ENCODE measurements at regions not wholly inside any gene's neighbourhood (a gene's known extent, or its start where the extent isn't known, plus 50 kb on each side); places are given as distances from the start of the nearest gene placed in this dataset.

DNA sequence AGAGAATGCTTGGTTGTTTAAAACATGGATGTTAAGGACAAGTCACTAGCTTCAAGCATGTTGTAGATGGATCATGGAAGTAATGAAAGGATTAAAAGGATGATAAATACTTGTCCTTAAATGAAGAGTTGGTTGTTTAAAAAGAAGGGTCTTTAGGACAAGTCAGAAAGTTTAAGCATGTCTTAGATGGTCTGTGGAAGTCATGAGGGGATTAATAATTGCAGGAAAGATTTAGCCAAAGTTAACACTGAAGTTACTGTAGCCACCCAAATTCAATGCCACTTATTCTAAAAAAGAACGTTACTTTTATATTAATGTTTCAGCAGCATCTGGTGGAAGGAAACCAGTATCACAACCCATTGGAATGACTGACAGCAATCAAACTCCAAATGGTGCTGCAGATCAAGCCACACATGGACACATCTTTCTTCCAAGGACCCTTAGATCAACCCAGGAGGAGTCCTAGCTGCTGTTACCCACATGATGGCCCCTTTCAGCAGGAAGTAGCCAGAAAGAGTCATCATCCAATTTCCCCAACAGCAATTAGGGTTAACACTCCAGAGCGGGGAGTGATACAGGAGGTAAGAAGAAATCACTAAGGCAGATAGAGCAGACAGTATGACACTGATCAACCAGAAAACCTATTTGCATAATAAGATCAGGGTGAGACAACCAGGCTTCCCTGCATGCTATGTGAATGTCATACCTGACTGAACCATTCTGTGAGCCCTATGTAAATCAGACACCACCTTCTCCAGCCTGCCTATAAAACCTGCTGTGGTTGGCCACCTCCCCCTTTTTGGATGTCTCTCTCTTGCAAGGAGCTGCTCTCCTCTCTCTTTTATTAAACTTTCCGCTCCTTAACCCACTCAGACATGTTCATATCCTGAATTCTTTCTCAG, 88.4 kb upstream of the GNAZ start:
- DNase-seq = no peak
- no peaks in the 10 kb centered on the region for H3K27me3 ChIP-seq
- H3K4me1 ChIP-seq = no peaks in the 10 kb centered on the region
- no peak overlapping the region for H3K4me3 ChIP-seq
- H3K36me3 ChIP-seq = no peaks in the 10 kb centered on the region
- peaks cover 3 to 21% (median 6%) of the 10 kb centered on the region in 4 donors for H3K9me3 ChIP-seq
- 82 to 83% methylated on average over 3 of the region's 3 CpGs for WGBS, 2 donors
- TF ChIP-seq POLR2AphosphoS5 (IDR thresholded peaks at IDR 0.05) (no peak), EP300 (IDR thresholded peaks at IDR 0.05) (no peak), POLR2A (IDR thresholded peaks at IDR 0.05) (no peak)
- TF ChIP-seq, protein P1, sequence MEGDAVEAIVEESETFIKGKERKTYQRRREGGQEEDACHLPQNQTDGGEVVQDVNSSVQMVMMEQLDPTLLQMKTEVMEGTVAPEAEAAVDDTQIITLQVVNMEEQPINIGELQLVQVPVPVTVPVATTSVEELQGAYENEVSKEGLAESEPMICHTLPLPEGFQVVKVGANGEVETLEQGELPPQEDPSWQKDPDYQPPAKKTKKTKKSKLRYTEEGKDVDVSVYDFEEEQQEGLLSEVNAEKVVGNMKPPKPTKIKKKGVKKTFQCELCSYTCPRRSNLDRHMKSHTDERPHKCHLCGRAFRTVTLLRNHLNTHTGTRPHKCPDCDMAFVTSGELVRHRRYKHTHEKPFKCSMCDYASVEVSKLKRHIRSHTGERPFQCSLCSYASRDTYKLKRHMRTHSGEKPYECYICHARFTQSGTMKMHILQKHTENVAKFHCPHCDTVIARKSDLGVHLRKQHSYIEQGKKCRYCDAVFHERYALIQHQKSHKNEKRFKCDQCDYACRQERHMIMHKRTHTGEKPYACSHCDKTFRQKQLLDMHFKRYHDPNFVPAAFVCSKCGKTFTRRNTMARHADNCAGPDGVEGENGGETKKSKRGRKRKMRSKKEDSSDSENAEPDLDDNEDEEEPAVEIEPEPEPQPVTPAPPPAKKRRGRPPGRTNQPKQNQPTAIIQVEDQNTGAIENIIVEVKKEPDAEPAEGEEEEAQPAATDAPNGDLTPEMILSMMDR (IDR thresholded peaks at IDR 0.05) = no peak
- no peak overlapping the region for H3K27ac ChIP-seq
- ATAC-seq (ENCODE audit: low FRiP score in 2 of 2) = no peak

DNA sequence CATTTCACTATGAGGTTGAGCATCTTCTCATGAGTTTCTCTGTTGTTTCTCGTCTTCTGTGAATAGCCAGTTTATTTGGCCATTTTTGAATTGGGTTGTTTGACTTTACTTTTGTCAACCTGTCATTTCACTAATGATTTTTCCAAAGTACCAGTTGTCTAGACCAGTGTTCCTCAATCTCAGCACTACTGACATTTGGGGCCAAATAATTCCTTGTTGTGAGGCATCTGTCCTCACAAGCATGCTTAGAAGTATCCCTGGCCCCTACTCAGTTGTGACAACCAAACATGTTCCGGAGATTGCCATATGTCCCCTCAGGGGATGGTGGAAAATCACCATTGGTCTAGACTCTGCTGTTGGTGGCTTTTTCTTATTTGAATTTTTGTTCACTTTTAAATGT, 87.7 kb upstream of the GNAZ start:
- TF ChIP-seq, protein P1 (IDR thresholded peaks at IDR 0.05) = no peak
- no peak for TF ChIP-seq POLR2AphosphoS5 (IDR thresholded peaks at IDR 0.05)
- TF ChIP-seq EP300 (IDR thresholded peaks at IDR 0.05) = no peak
- TF ChIP-seq POLR2A (IDR thresholded peaks at IDR 0.05) = no peak
- no peak for DNase-seq
- WGBS, 2 donors = 72 to 86% methylated on average over 2 of the region's 2 CpGs

DNA sequence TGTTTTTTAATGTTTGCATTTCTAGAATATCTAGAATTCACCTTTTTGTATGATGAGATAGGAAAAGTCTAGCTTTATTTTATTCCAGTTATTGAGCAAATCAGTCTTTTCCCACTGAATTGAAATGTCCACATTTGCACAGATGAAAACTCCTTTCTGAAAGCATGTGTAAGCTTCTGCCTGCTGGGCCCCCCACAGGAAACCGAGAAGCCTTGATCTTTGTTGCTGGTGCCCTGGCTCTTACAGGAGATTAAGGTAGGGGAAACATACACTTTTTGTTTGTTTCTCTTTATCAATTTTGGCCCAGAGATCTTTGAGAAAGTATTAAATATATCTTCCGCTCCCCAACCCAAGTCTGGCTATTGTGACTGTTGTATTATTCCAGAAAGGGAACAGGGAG, 87.2 kb upstream of the GNAZ start:
- no peak overlapping the region for H3K27ac ChIP-seq
- ATAC-seq (ENCODE audit: low FRiP score in 2 of 2) (no peak), DNase-seq (no peak)
- no peaks in the 10 kb centered on the region for H3K36me3 ChIP-seq
- no peaks in the 10 kb centered on the region for H3K27me3 ChIP-seq
- TF ChIP-seq POLR2AphosphoS5 (IDR thresholded peaks at IDR 0.05) (no peak), EP300 (IDR thresholded peaks at IDR 0.05) (no peak), POLR2A (IDR thresholded peaks at IDR 0.05) (no peak)
- TF ChIP-seq, protein P1 (IDR thresholded peaks at IDR 0.05) = no peak
- H3K4me1 ChIP-seq = no peaks in the 10 kb centered on the region
- H3K4me3 ChIP-seq = no peak overlapping the region
- 59 to 74% methylated on average over 2 of the region's 2 CpGs for WGBS, 2 donors
- peaks cover 3 to 21% (median 6%) of the 10 kb centered on the region in 4 donors for H3K9me3 ChIP-seq

More for the DNA sequence above, 87.7 kb upstream of the GNAZ start:
- no peak for ATAC-seq (ENCODE audit: low FRiP score in 2 of 2)
- H3K27me3 ChIP-seq = no peaks in the 10 kb centered on the region
- H3K4me1 ChIP-seq = no peaks in the 10 kb centered on the region
- H3K36me3 ChIP-seq = no peaks in the 10 kb centered on the region
- H3K9me3 ChIP-seq = peaks cover 3 to 21% (median 6%) of the 10 kb centered on the region in 4 donors
- no peak overlapping the region for H3K4me3 ChIP-seq
- no peak overlapping the region for H3K27ac ChIP-seq

DNA sequence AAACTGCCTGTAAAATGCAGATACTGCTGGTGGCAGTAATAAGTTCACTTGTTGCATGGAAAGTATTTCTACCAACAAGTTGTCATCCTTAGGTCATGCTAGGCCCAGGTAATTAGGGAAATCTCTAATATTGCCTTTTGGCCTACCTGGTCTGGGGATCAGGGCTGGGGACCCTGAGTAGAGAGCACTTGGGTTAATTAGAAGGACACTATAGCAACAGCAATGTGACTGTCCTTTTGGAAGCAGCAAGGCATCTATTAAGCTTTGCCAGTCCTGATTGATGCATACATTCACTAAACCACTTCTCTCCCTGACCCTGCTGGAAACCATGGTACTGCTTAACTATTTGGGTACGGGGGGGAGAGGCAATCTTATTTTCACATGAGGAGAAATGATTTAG, 86.5 kb upstream of the GNAZ start:
- H3K4me1 ChIP-seq = no peaks in the 10 kb centered on the region
- H3K9me3 ChIP-seq = peaks cover 3 to 21% (median 6%) of the 10 kb centered on the region in 4 donors
- no peak overlapping the region for H3K4me3 ChIP-seq
- DNase-seq (no peak), ATAC-seq (ENCODE audit: low FRiP score in 2 of 2) (no peak)
- no peaks in the 10 kb centered on the region for H3K36me3 ChIP-seq
- H3K27me3 ChIP-seq = no peaks in the 10 kb centered on the region
- 47 to 60% methylated on average over 1 of the region's 1 CpG for WGBS, 2 donors
- no peak overlapping the region for H3K27ac ChIP-seq
- TF ChIP-seq POLR2AphosphoS5 (IDR thresholded peaks at IDR 0.05) (no peak), EP300 (IDR thresholded peaks at IDR 0.05) (no peak)

DNA sequence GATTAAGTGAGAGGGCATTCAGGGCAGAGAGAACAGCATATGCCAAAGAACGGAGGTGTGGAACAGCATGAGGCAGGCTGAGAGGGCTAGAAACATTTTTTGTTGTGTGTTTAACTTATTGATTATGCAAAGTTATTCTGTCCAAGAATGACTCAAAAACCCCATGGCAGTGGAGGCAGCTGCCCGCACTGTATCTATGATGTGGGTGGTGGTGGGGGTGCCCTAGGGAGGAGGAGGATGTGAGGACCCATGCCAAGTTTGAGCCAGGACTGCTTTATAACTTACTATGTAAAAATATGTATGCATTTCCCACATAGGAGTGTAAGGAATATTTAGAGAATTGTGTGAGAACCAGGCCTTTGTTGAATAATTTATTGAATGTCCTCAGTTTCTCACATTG, 85.4 kb upstream of the GNAZ start:
- H3K27me3 ChIP-seq = no peaks in the 10 kb centered on the region
- H3K4me3 ChIP-seq = no peak overlapping the region
- H3K4me1 ChIP-seq = no peaks in the 10 kb centered on the region
- ATAC-seq (ENCODE audit: low FRiP score in 2 of 2) = no peak
- H3K9me3 ChIP-seq = peaks cover 1 to 14% (median 3%) of the 10 kb centered on the region in 4 donors
- DNase-seq = no peak
- TF ChIP-seq POLR2AphosphoS5 (IDR thresholded peaks at IDR 0.05) (no peak), POLR2A (IDR thresholded peaks at IDR 0.05) (no peak), EP300 (IDR thresholded peaks at IDR 0.05) (no peak)
- TF ChIP-seq, protein P1 (IDR thresholded peaks at IDR 0.05) = no peak
- 85 to 91% methylated on average over 2 of the region's 2 CpGs for WGBS, 2 donors
- no peak overlapping the region for H3K27ac ChIP-seq
- H3K36me3 ChIP-seq = no peaks in the 10 kb centered on the region

All from upper lobe of left lung (tissue), 6 donors.